ENCODE measurements at regions not wholly inside any gene's neighbourhood (a gene's known extent, or its start where the extent isn't known, plus 50 kb on each side); places are given as distances from the start of the nearest gene placed in this dataset.

GRCh38 chr6:91694016-91694654, 1107.3 kb upstream of the MAP3K7 start:
- no peak for DNase-seq (ENCODE audit: extremely low spot score, unreplicated experiment)
- Mint-ChIP-seq H3K27ac (ENCODE audit: unreplicated experiment) (no peak overlapping the region), H3K9me3 (ENCODE audit: unreplicated experiment) (peaks cover 3% of the 10 kb centered on the region), H3K4me3 (ENCODE audit: unreplicated experiment) (no peak overlapping the region), H3K36me3 (ENCODE audit: unreplicated experiment) (no peaks in the 10 kb centered on the region), H3K27me3 (ENCODE audit: unreplicated experiment) (no peaks in the 10 kb centered on the region), H3K4me1 (ENCODE audit: unreplicated experiment) (no peaks in the 10 kb centered on the region)
- TF ChIP-seq, protein P1, sequence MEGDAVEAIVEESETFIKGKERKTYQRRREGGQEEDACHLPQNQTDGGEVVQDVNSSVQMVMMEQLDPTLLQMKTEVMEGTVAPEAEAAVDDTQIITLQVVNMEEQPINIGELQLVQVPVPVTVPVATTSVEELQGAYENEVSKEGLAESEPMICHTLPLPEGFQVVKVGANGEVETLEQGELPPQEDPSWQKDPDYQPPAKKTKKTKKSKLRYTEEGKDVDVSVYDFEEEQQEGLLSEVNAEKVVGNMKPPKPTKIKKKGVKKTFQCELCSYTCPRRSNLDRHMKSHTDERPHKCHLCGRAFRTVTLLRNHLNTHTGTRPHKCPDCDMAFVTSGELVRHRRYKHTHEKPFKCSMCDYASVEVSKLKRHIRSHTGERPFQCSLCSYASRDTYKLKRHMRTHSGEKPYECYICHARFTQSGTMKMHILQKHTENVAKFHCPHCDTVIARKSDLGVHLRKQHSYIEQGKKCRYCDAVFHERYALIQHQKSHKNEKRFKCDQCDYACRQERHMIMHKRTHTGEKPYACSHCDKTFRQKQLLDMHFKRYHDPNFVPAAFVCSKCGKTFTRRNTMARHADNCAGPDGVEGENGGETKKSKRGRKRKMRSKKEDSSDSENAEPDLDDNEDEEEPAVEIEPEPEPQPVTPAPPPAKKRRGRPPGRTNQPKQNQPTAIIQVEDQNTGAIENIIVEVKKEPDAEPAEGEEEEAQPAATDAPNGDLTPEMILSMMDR (IDR thresholded peaks at IDR 0.05): no peak

- H3K36me3 Mint-ChIP-seq (ENCODE audit: unreplicated experiment): no peaks in the 10 kb centered on the region
- H3K27me3 Mint-ChIP-seq (ENCODE audit: unreplicated experiment): no peaks in the 10 kb centered on the region
- no peaks in the 10 kb centered on the region for H3K4me1 Mint-ChIP-seq (ENCODE audit: unreplicated experiment)
- TF ChIP-seq, protein P1 (IDR thresholded peaks at IDR 0.05): no peak
- no peaks in the 10 kb centered on the region for H3K9me3 Mint-ChIP-seq (ENCODE audit: unreplicated experiment)
- no peak overlapping the region for H3K4me3 Mint-ChIP-seq (ENCODE audit: unreplicated experiment)
- no peak overlapping the region for H3K27ac Mint-ChIP-seq (ENCODE audit: unreplicated experiment)
- no peak for DNase-seq (ENCODE audit: extremely low spot score, unreplicated experiment)
These were observed 1104.6 kb upstream of the MAP3K7 start for GRCh38 chr6:91691449-91691848.

GRCh38 chr6:91683240-91683639, 1096.4 kb upstream of the MAP3K7 start:
- Mint-ChIP-seq H3K4me3 (ENCODE audit: unreplicated experiment) (no peak overlapping the region), H3K27ac (ENCODE audit: unreplicated experiment) (no peak overlapping the region), H3K27me3 (ENCODE audit: unreplicated experiment) (no peaks in the 10 kb centered on the region), H3K9me3 (ENCODE audit: unreplicated experiment) (no peaks in the 10 kb centered on the region), H3K36me3 (ENCODE audit: unreplicated experiment) (no peaks in the 10 kb centered on the region), H3K4me1 (ENCODE audit: unreplicated experiment) (no peaks in the 10 kb centered on the region)
- TF ChIP-seq, protein P1 (IDR thresholded peaks at IDR 0.05): no peak
- no peak for DNase-seq (ENCODE audit: extremely low spot score, unreplicated experiment)

DNA sequence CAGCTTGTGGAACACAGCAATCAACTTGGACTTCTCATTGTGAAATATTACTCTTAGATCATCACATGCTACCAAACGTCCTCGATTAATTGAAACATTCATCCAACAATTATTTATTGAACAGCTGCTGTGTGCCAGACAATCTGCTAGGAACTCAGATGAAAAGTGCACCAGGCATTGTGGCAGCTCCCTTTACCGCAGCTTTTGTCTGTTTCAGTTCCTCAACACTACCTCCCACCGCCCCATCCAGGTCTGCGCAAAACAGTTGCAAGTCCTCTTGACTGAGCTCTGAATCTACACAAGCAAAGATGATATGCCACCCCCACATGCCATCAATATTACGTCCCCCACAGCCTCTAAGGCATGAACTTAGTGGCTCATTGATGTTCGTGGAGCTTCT, 1094.4 kb upstream of the MAP3K7 start:
- H3K27me3 Mint-ChIP-seq (ENCODE audit: unreplicated experiment): no peaks in the 10 kb centered on the region
- DNase-seq (ENCODE audit: extremely low spot score, unreplicated experiment): no peak
- H3K9me3 Mint-ChIP-seq (ENCODE audit: unreplicated experiment): no peaks in the 10 kb centered on the region
- H3K27ac Mint-ChIP-seq (ENCODE audit: unreplicated experiment): no peak overlapping the region
- TF ChIP-seq, protein P1 (IDR thresholded peaks at IDR 0.05): no peak
- no peaks in the 10 kb centered on the region for H3K36me3 Mint-ChIP-seq (ENCODE audit: unreplicated experiment)
- H3K4me1 Mint-ChIP-seq (ENCODE audit: unreplicated experiment): peaks cover 4% of the 10 kb centered on the region
- H3K4me3 Mint-ChIP-seq (ENCODE audit: unreplicated experiment): no peak overlapping the region

DNA sequence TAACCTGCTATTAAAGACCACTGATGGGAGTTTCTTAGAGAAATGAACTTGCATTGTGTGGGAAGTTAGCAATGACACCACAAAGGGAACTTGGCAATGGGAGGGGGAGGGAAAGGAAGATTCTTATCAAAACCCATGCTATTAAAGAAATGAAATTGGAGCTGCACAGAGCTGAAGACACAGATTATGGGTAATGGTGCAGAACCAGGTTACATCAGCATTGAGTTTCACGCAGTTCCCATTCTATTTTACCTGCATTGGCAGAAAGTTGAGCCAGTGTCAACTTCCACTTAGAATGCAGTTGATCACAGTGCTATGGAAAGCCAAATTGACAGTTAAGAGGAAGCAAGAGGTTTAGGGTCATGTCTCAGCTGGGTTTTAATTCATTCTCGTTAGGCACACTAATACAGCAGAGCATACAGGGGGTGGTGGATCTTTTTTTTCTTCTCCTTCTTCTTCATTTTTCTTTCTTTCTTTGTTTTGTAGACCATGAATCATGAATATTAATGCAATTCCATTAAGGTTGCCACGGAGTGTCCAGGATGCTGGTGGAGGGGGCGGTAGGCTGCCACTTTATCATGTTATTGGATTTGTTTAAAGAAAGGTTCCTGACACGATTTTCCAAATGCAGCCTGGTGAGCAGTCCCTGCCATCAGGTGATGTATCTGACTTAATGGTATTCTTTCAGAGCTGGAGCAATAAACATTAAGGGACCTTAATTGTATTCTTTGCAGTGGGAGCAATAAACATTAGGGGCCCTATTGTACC, 1092.0 kb upstream of the MAP3K7 start:
- no peak overlapping the region for H3K27ac Mint-ChIP-seq (ENCODE audit: unreplicated experiment)
- H3K27me3 Mint-ChIP-seq (ENCODE audit: unreplicated experiment): no peaks in the 10 kb centered on the region
- peaks cover 4% of the 10 kb centered on the region for H3K4me1 Mint-ChIP-seq (ENCODE audit: unreplicated experiment)
- DNase-seq (ENCODE audit: extremely low spot score, unreplicated experiment): no peak
- TF ChIP-seq, protein P1 (IDR thresholded peaks at IDR 0.05): no peak
- no peaks in the 10 kb centered on the region for H3K36me3 Mint-ChIP-seq (ENCODE audit: unreplicated experiment)
- H3K9me3 Mint-ChIP-seq (ENCODE audit: unreplicated experiment): no peaks in the 10 kb centered on the region
- no peak overlapping the region for H3K4me3 Mint-ChIP-seq (ENCODE audit: unreplicated experiment)

Measured in osteocyte (in vitro differentiated cells).